Heart left ventricle (tissue), 16 donors: ENCODE measurements at regions not wholly inside any gene's neighbourhood (a gene's known extent, or its start where the extent isn't known, plus 50 kb on each side); places are given as distances from the start of the nearest gene placed in this dataset.

Experiments used
- ATAC-seq, 4 donors: fragments of 200-7000 bp; cut with Tn5 transposase; one replicate each; pipeline ENCODE4 v1.9.1; 2020 to 2022; ENCODE audit warnings: moderate library complexity in 4 of 4, mild to moderate bottlenecking in 3 of 4, moderate number of reproducible peaks in 1 of 4
- DNase-seq, 5 donors: peaks; one replicate each; pipeline ENCODE4 v3.0.0-alpha.2; 2020
- H3K27ac ChIP-seq, 12 donors: fragments of 200-600 bp; sonication (generic) in 4 of 12; one replicate each; pipeline versions ENCODE4 v1.5.0 to v1.8.0; 2016 to 2022; ENCODE audit warnings: mild to moderate bottlenecking in 2 of 12
- H3K27me3 ChIP-seq, 9 donors: fragments of 200-600 bp; sonication (generic) in 2 of 9; one replicate each; pipeline versions ENCODE4 v1.5.1 to v1.8.0; 2016 to 2022; ENCODE audit warnings: mild to moderate bottlenecking in 3 of 9
- H3K36me3 ChIP-seq, 9 donors: fragments of 200-600 bp; sonication (generic) in 2 of 9; one replicate each; pipeline versions ENCODE4 v1.5.0 to v1.8.0; 2018 to 2022; ENCODE audit warnings: mild to moderate bottlenecking in 2 of 9
- H3K4me1 ChIP-seq, 12 donors: fragments of 200-600 bp; sonication (generic) in 4 of 12; one replicate each; pipeline versions ENCODE4 v1.5.0 to v1.8.0; 2016 to 2022; ENCODE audit warnings: mild to moderate bottlenecking in 3 of 12
- H3K4me3 ChIP-seq, 12 donors: fragments of 200-600 bp; sonication (generic) in 4 of 12; one replicate each; pipeline versions ENCODE4 v1.5.0 to v1.8.0; 2017 to 2022; ENCODE audit warnings: mild to moderate bottlenecking in 9 of 12, moderate library complexity in 4 of 12
- H3K9me3 ChIP-seq, 12 donors: fragments of 200-600 bp; sonication (generic) in 4 of 12; one replicate each; pipeline versions ENCODE4 v1.5.0 to v1.8.0; 2016 to 2022; ENCODE audit warnings: mild to moderate bottlenecking in 1 of 12
- CTCF ChIP-seq, 12 donors: fragments of 200-600 bp; sonication (generic) in 4 of 12; IDR thresholded peaks; one replicate each; pipeline versions ENCODE4 v1.5.0 to v1.8.0; 2018 to 2022; ENCODE audit warnings: antibody characterized with exemption in 12 of 12, mild to moderate bottlenecking in 5 of 12
- POLR2A ChIP-seq, 2 donors: fragments of 450-650 bp; IDR thresholded peaks; one replicate each; pipeline ENCODE4 v1.6.1; 2017; ENCODE audit warnings: antibody characterized with exemption in 2 of 2, mild to moderate bottlenecking in 2 of 2, moderate library complexity in 2 of 2
- WGBS, 4 donors: extraction: QIAGEN DNeasy Blood & Tissue Kit in 2 of 4; methylation state at CpG; one replicate each; pipeline versions ENCODE4 v1.1.5 to v1.1.7; 2013 to 2018; 5-methylcytosine and 5-hydroxymethylcytosine counted together
- intact Hi-C, 10 donors: fragments of 100-400 bp; cut with DNase I; formaldehyde crosslinking; loops; one replicate each; pipeline versions ENCODE4 v1.11.1 to v1.14.2; 2022
- donor health status: ischemic (EF 13 %, LVEDD 7.1; RV severe dilation, severe dysfunction).
- donor health status: healthy with polysubstance abuse.
- donor health status: DM: no; HTN: yes; CAD: no.
- donor health status: DM: no; HTN: no; CAD: no.
- donor health status: ischemic (EF 25% LVEDD 6.9; RV normal size, moderate dysfunction).
- donor health status: ischemic (EF 25% LVEDD 5.7; RV mildly dilated, moderate dysfunction).
- donor health status: healthy.
- donor health status: DM: yes; HTN: yes; CAD: no.
- donor health status: ischemic (EF 35%, LVEDD 5.7; RV mildly dilated, moderate dysfunction).
- donor health status: nonischemic (EF 11% LVEDD 7.7; RV severe dilation, severe dysfunction).
- donor health status: DM: yes; HTN: yes; CAD: no.
- donor health status: PGD.
- donor health status: ischemic (EF 29% LVEDD 5.4; RV normal size, mild dysfunction).
- donor health status: nonischemic (EF 23%, LVEDD 6.1; RV moderate dilation, normal function).

GRCh38 chr18:73990258-73990657 lies 157.4 kb downstream of the FBXO15 start:
- Histone ChIP-seq H3K4me3 (no peak overlapping the region), H3K27ac (no peak overlapping the region), H3K36me3 (no peaks in the 10 kb centered on the region), H3K4me1 (no peaks in the 10 kb centered on the region), H3K9me3 (peaks cover 0 to 7% (median 0%) of the 10 kb centered on the region in 12 donors), H3K27me3 (no peaks in the 10 kb centered on the region)
- DNase-seq (no peak), ATAC-seq (no peak)
- 82 to 89% (median 87%) methylated on average over 6 of the region's 6 CpGs for WGBS, 4 donors
- intact Hi-C loops = no loop called here
- TF ChIP-seq POLR2A (IDR thresholded peaks at IDR 0.05) (no peak), CTCF (IDR thresholded peaks at IDR 0.05) (no peak)

- H3K4me1 ChIP-seq = no peaks in the 10 kb centered on the region
- ATAC-seq = no peak
- H3K27ac ChIP-seq = no peak overlapping the region
- intact Hi-C loops = no loop called here
- H3K4me3 ChIP-seq = no peak overlapping the region
- H3K36me3 ChIP-seq = no peaks in the 10 kb centered on the region
- peaks cover 0 to 7% (median 0%) of the 10 kb centered on the region in 12 donors for H3K9me3 ChIP-seq
- TF ChIP-seq CTCF (IDR thresholded peaks at IDR 0.05) (no peak), POLR2A (IDR thresholded peaks at IDR 0.05) (no peak)
- no peak for DNase-seq
- no peaks in the 10 kb centered on the region for H3K27me3 ChIP-seq
- WGBS, 4 donors = 89 to 96% (median 92%) methylated on average over 2 of the region's 2 CpGs
These were observed 160.2 kb downstream of the FBXO15 start for GRCh38 chr18:73987247-73987980.

GRCh38 chr18:73986711-73987110 lies 160.9 kb downstream of the FBXO15 start:
- ATAC-seq = no peak
- H3K36me3 ChIP-seq = no peaks in the 10 kb centered on the region
- no peak overlapping the region for H3K27ac ChIP-seq
- no peak overlapping the region for H3K4me3 ChIP-seq
- no peaks in the 10 kb centered on the region for H3K4me1 ChIP-seq
- H3K27me3 ChIP-seq = peaks cover 0 to 4% (median 0%) of the 10 kb centered on the region in 9 donors
- TF ChIP-seq POLR2A (IDR thresholded peaks at IDR 0.05) (no peak), CTCF (IDR thresholded peaks at IDR 0.05) (no peak)
- intact Hi-C loops = no loop called here
- DNase-seq = no peak
- H3K9me3 ChIP-seq = peaks cover 0 to 7% (median 0%) of the 10 kb centered on the region in 12 donors
- whole genome bisulfite sequencing, 4 donors = 79 to 86% (median 84%) methylated on average over 3 of the region's 3 CpGs

DNA sequence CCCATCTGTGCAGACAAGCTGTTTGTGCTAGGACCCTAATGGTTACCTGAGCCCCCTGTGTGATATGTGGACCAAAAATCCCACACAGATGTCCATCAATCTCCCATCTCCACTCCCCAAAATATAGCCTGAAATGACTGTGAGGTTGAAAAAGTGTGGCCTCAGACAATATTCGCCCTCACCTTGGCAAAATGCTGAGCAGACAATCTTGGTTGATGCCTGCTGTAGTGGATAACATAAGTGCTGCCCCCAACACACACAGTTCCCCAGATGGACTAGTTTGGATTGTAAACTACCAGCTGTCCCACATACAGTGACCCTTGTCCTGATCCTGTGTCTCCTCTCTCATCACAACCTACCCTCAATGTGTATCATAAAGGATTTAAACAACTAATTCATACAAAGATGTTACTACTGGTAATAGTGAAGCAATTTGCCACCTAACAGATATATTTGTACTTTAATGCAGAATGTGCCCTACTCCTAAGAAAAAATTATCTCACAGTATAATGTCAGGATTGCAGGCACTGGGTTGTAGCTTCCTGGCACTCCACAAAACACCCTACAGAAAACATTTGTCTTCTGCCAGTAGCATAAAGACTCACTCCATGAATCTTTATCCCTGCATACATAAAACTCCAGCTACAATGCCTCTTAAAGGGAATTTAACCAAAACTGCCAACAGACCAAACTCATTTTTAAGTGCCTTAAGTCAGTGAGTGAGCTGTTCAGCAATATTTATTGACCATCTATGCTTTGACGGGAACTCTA lies 161.6 kb downstream of the FBXO15 start:
- intact Hi-C loops = no loop called here
- whole genome bisulfite sequencing, 4 donors = 51 to 89% (median 71%) methylated on average over 2 of the region's 2 CpGs
- H3K4me1 ChIP-seq = no peaks in the 10 kb centered on the region
- TF ChIP-seq POLR2A (IDR thresholded peaks at IDR 0.05) = no peak
- no peak overlapping the region for H3K4me3 ChIP-seq
- no peaks in the 10 kb centered on the region for H3K36me3 ChIP-seq
- no peak overlapping the region for H3K27ac ChIP-seq
- peaks cover 0 to 4% (median 0%) of the 10 kb centered on the region in 9 donors for H3K27me3 ChIP-seq
- no peak for ATAC-seq
- peaks cover 0 to 7% (median 0%) of the 10 kb centered on the region in 12 donors for H3K9me3 ChIP-seq
- DNase-seq = no peak
